HCT116 (cell line): ENCODE measurements at regions not wholly inside any gene's neighbourhood (a gene's known extent, or its start where the extent isn't known, plus 50 kb on each side); places are given as distances from the start of the nearest gene placed in this dataset.

ENCODE experiments used
- ATAC-seq: fragments of 200-7000 bp; cut with Tn5 transposase; 2 replicates; pipeline ENCODE4 v1.9.1; 2020; ENCODE audit warnings: mild to moderate bottlenecking, moderate library complexity
- BruUV-seq: library from RNA; stranded (reverse); fragments of 400-500 nt; replicated peaks from 2 replicates; lab custom pipeline; 2021; lab: Mats Ljungman, UMichigan
- CTCF ChIA-PET: fragments of 300-600 bp; sonication (Branson Sonifier 250); formaldehyde crosslinking; loops from one replicate; lab custom pipeline; 2021; ENCODE audit warnings: antibody characterized with exemption; lab: Charles Lee
- POLR2A ChIA-PET: fragments of 300-600, 350-600 bp; sonication (Branson Sonifier 250); formaldehyde crosslinking; loops from one replicate; lab custom pipeline; 2021; ENCODE audit warnings: antibody characterized with exemption; lab: Charles Lee
- RAD21 ChIA-PET, 2 experiments: fragments of 300-600 bp; sonication (Branson Sonifier 250); formaldehyde crosslinking; loops; one replicate each; lab custom pipeline; 2023; ENCODE audit warnings: low total read pairs in 2 of 2; ENCODE audit not compliant: uncharacterized antibody in 2 of 2, unreplicated experiment in 2 of 2, low non-redundant PET in 1 of 2; lab: Charles Lee
- DNase-seq: peaks from one replicate; pipeline ENCODE4 v3.0.0-alpha.2; 2010; ENCODE audit warnings: low read depth, low spot score
- H2AFZ ChIP-seq: fragments of 200-600 bp; shearing (Covaris generic), sonication (generic); 2 replicates; pipeline ENCODE4 v1.6.1; 2017; ENCODE audit warnings: low read depth, mixed run types, mixed read lengths, antibody characterized with exemption, low read length; ENCODE audit not compliant: poor library complexity, severe bottlenecking
- H3K27ac ChIP-seq: 2 replicates; pipeline ENCODE4 v1.5.1; 2012; ENCODE audit warnings: low read depth, low read length
- H3K27me3 ChIP-seq: fragments of 200-600 bp; sonication (generic); 2 replicates; pipeline ENCODE4 v1.6.1; 2016; ENCODE audit warnings: mixed run types, low read length, mixed read lengths; ENCODE audit not compliant: insufficient read depth
- H3K36me3 ChIP-seq, 2 experiments: fragments of 200-500 bp in 1 of 2; fragments of 200-600 bp in 1 of 2; sonication (Bioruptor generic) in 1 of 2; sonication (generic) in 1 of 2; 2 replicates each; pipeline versions ENCODE4 v1.5.1 to v1.6.1; 2014 to 2016; ENCODE audit warnings: low read length in 2 of 2, inconsistent platforms in 1 of 2, mixed read lengths in 1 of 2, mixed run types in 1 of 2; ENCODE audit not compliant: insufficient read depth in 2 of 2, control insufficient read depth in 1 of 2
- H3K4me1 ChIP-seq, 2 experiments: fragments of 200-600 bp in 1 of 2; sonication (generic) in 1 of 2; 2 replicates each; pipeline versions ENCODE4 v1.5.1 to v1.6.1; 2012 to 2017; ENCODE audit warnings: low read length in 2 of 2, inconsistent platforms in 1 of 2, mild to moderate bottlenecking in 1 of 2, mixed read lengths in 1 of 2, mixed run types in 1 of 2, moderate library complexity in 1 of 2; ENCODE audit not compliant: insufficient read depth in 2 of 2, control insufficient read depth in 1 of 2
- H3K4me2 ChIP-seq: fragments of 200-600 bp; sonication (generic); 2 replicates; pipeline ENCODE4 v1.6.1; 2017; ENCODE audit warnings: mixed run types, low read length, mixed read lengths
- H3K4me3 ChIP-seq, 2 experiments: fragments of 200-600 bp in 1 of 2; sonication (generic) in 1 of 2; replicated peaks in 1 of 2; 2 replicates each; pipeline ENCODE4 v1.5.1; 2011 to 2016; ENCODE audit warnings: low read length in 2 of 2, control low read depth in 1 of 2, low read depth in 1 of 2, mild to moderate bottlenecking in 1 of 2, mixed read lengths in 1 of 2, mixed run types in 1 of 2
- H3K79me2 ChIP-seq: fragments of 200-600 bp; sonication (generic); 2 replicates; pipeline ENCODE4 v1.6.1; 2017; ENCODE audit warnings: mild to moderate bottlenecking, mixed run types, low read length, moderate library complexity, mixed read lengths; ENCODE audit not compliant: insufficient read depth
- H3K9ac ChIP-seq: fragments of 200-600 bp; sonication (generic); 2 replicates; pipeline ENCODE4 v1.6.1; 2016; ENCODE audit warnings: low read length, mixed read lengths
- H3K9me2 ChIP-seq: fragments of 200-600 bp; sonication (generic), shearing (Covaris generic); 2 replicates; pipeline ENCODE4 v1.6.1; 2017; ENCODE audit warnings: mixed run types, mild to moderate bottlenecking, moderate library complexity; ENCODE audit not compliant: insufficient read depth
- H3K9me3 ChIP-seq, 2 experiments: fragments of 200-500 bp in 1 of 2; fragments of 200-600 bp in 1 of 2; sonication (Bioruptor generic) in 1 of 2; sonication (generic) in 1 of 2; 2 replicates each; pipeline ENCODE4 v1.6.1; 2014 to 2017; ENCODE audit warnings: low read length in 2 of 2, mixed read lengths in 2 of 2, inconsistent platforms in 1 of 2, low read depth in 1 of 2, mild to moderate bottlenecking in 1 of 2, mixed run types in 1 of 2, moderate library complexity in 1 of 2; ENCODE audit not compliant: control insufficient read depth in 1 of 2, insufficient read depth in 1 of 2
- H4K20me1 ChIP-seq: fragments of 200-600 bp; sonication (generic), shearing (Covaris generic); 2 replicates; pipeline ENCODE4 v1.6.1; 2017; ENCODE audit warnings: mixed run types, mild to moderate bottlenecking, moderate library complexity; ENCODE audit not compliant: insufficient read depth
- CBX3 ChIP-seq: IDR thresholded peaks from 2 replicates; pipeline ENCODE4 v1.6.1; 2012; ENCODE audit warnings: low read depth
- CEBPB ChIP-seq: IDR thresholded peaks from 2 replicates; pipeline ENCODE4 v1.6.1; 2012; ENCODE audit warnings: low read depth
- EGR1 ChIP-seq: IDR thresholded peaks from 2 replicates; pipeline ENCODE4 v1.6.1; 2012; ENCODE audit warnings: low read depth
- EZH2phosphoT487 ChIP-seq: fragments of 200-600 bp; IDR thresholded peaks from 2 replicates; pipeline ENCODE4 v1.6.1; 2018; ENCODE audit warnings: antibody characterized with exemption, borderline replicate concordance
- FOSL1 ChIP-seq: IDR thresholded peaks from 2 replicates; pipeline ENCODE4 v1.6.1; 2012; ENCODE audit warnings: low read depth
- SP1 ChIP-seq: IDR thresholded peaks from 2 replicates; pipeline ENCODE4 v1.6.1; 2012; ENCODE audit warnings: low read depth
- SRF ChIP-seq: IDR thresholded peaks from 2 replicates; pipeline ENCODE4 v1.6.1; 2012; ENCODE audit warnings: low read depth
- TCF7L2 ChIP-seq: IDR thresholded peaks from 2 replicates; pipeline ENCODE4 v1.7.0; 2011; ENCODE audit warnings: borderline replicate concordance, inconsistent platforms; ENCODE audit not compliant: insufficient read depth, insufficient read length; ENCODE audit errors: extremely low read depth
- intact Hi-C: fragments of 100-400 bp; cut with micrococcal nuclease; formaldehyde crosslinking; loops from 2 replicates; pipeline ENCODE4 v1.10.0; 2022
- TF ChIP-seq, protein P1 (sequence below): IDR thresholded peaks from 2 replicates; pipeline ENCODE4 v1.6.1; 2011; ENCODE audit warnings: mild to moderate bottlenecking, low read length, moderate library complexity; ENCODE audit not compliant: insufficient replicate concordance; ENCODE audit errors: extremely low read depth

DNA sequence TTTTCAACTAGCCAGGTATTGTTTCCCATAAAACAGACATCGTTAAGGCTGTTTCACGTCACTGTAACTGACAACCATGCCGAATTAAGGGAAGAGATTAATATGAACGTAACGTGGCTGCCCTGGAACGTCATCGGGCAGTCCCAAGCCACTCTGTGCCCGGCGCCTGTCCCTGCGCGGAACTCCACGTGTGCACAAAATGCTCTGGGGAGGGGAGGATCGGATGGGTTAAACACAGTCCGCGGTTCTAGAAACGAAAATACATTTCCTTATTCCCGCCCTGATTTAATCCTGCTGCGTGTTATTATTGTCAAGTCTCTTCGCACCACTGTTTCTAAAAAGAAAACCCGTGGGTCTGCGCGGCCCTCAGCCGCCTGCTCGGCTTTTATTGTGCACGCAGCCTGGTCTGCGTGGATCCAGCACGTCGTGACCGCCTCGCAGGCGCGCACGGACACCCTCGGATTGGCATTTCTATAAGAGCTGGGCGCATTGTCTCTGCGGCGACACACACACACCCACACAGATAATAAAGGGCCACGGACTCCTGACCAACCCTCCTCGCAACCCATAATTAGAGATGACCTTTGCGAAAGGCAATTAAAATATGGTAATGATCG lies 69.6 kb upstream of the BCOR start:
- Histone ChIP-seq H3K9me2 (no peaks in the 10 kb centered on the region), H3K9ac (peak overlapping the region; percentile 74), H3K79me2 (peaks cover 39% of the 10 kb centered on the region), H3K27ac (peak overlapping the region; percentile 80), H3K27me3 (no peaks in the 10 kb centered on the region), H3K4me2 (peak overlapping the region; percentile 85), H3K9me3 (no peaks in the 10 kb centered on the region), H3K36me3 (no peaks in the 10 kb centered on the region), H2AFZ (no peak overlapping the region), H3K4me3 (peak overlapping the region; percentile 38 to 53), H4K20me1 (no peaks in the 10 kb centered on the region), H3K4me1 (peaks cover 55 to 81% of the 10 kb centered on the region in 2 experiments)
- no peak for DNase-seq
- intact Hi-C loops: no loop called here
- ATAC-seq: peak; percentile 7
- TF ChIP-seq, protein P1, sequence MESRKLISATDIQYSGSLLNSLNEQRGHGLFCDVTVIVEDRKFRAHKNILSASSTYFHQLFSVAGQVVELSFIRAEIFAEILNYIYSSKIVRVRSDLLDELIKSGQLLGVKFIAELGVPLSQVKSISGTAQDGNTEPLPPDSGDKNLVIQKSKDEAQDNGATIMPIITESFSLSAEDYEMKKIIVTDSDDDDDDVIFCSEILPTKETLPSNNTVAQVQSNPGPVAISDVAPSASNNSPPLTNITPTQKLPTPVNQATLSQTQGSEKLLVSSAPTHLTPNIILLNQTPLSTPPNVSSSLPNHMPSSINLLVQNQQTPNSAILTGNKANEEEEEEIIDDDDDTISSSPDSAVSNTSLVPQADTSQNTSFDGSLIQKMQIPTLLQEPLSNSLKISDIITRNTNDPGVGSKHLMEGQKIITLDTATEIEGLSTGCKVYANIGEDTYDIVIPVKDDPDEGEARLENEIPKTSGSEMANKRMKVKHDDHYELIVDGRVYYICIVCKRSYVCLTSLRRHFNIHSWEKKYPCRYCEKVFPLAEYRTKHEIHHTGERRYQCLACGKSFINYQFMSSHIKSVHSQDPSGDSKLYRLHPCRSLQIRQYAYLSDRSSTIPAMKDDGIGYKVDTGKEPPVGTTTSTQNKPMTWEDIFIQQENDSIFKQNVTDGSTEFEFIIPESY: no peak
- TF ChIP-seq SRF: no peak
- no peak for TF ChIP-seq EGR1
- TF ChIP-seq SP1: no peak
- CTCF ChIA-PET: interaction anchor here (0.6 to 1.1 kb wide), 4 partner anchors 9 to 59 kb away, joined by 3 to 7 read pairs (median 3); no protein-coding TSS in a partner anchor
- POLR2A ChIA-PET: interaction anchor here (0.7 to 3.0 kb wide), 5 partner anchors 8 to 74 kb away, joined by 3 to 19 read pairs (median 3); partner anchors contain the start of gene BCOR
- no TSS peak for BruUV-seq
- RAD21 ChIA-PET: no interaction called here

GRCh38 chrX:40166582-40166981 lies 68.8 kb upstream of the BCOR start:
- Histone ChIP-seq H3K4me1 (peaks cover 57 to 75% of the 10 kb centered on the region in 2 experiments), H3K4me3 (peak overlapping the region; percentile 38 to 53), H3K36me3 (no peaks in the 10 kb centered on the region), H3K9me3 (no peaks in the 10 kb centered on the region), H3K27ac (peak overlapping the region; percentile 80), H3K79me2 (peaks cover 38% of the 10 kb centered on the region), H4K20me1 (no peaks in the 10 kb centered on the region), H2AFZ (no peak overlapping the region), H3K27me3 (no peaks in the 10 kb centered on the region), H3K4me2 (peak overlapping the region; percentile 85), H3K9me2 (no peaks in the 10 kb centered on the region), H3K9ac (peak overlapping the region; percentile 74)
- RAD21 ChIA-PET: interaction anchor here in 1 of 2 experiments (0.5 kb wide), 1 partner anchor 71 kb away, joined by 3 read pairs; no protein-coding TSS in a partner anchor
- intact Hi-C loops: no loop called here
- BruUV-seq: no TSS peak
- TF ChIP-seq SP1: no peak
- no peak for TF ChIP-seq FOSL1
- TF ChIP-seq EZH2phosphoT487: no peak
- TF ChIP-seq CEBPB: no peak
- TF ChIP-seq CBX3: no peak
- peak; percentile 46 for TF ChIP-seq TCF7L2
- TF ChIP-seq, protein P1: no peak
- POLR2A ChIA-PET: no interaction called here
- CTCF ChIA-PET: interaction anchor here (0.6 kb wide), 1 partner anchor 36 kb away, joined by 7 read pairs; no protein-coding TSS in a partner anchor
- ATAC-seq: peak; percentile 43
- DNase-seq: no peak
